NCI-H1105 (cell line): ENCODE measurements at regions not wholly inside any gene's neighbourhood (a gene's known extent, or its start where the extent isn't known, plus 50 kb on each side); places are given as distances from the start of the nearest gene placed in this dataset.
A peak's percentile ranks its signal among the peaks of the same experiment; 100 is the strongest.

Experiments used
- DNase-seq: peaks from one replicate; lab custom pipeline; 2025; lab: John Stamatoyannopoulos, UW

- DNase-seq: no peak
Measured at GRCh38 chr13:52975969-52976368, 52.6 kb upstream of the OLFM4 start.

- DNase-seq: no peak
Measured at GRCh38 chr13:52975161-52975560, 53.5 kb upstream of the OLFM4 start.

GRCh38 chr13:52974711-52975110 is 53.9 kb upstream of the OLFM4 start:
- DNase-seq: no peak

GRCh38 chr13:52969373-52969772 is 59.2 kb upstream of the OLFM4 start:
- no peak for DNase-seq

GRCh38 chr13:52968074-52968700 is 60.4 kb upstream of the OLFM4 start:
- DNase-seq: peak; percentile 56

GRCh38 chr13:52961987-52962386 is 66.6 kb upstream of the OLFM4 start:
- no peak for DNase-seq

- DNase-seq: no peak
Measured at GRCh38 chr13:52961256-52961910, 67.2 kb upstream of the OLFM4 start.

GRCh38 chr13:52955472-52955874 is 73.1 kb upstream of the OLFM4 start:
- no peak for DNase-seq

GRCh38 chr13:52954838-52955237 is 73.8 kb upstream of the OLFM4 start:
- DNase-seq: no peak

GRCh38 chr13:52950436-52950956 is 78.1 kb upstream of the OLFM4 start:
- DNase-seq: no peak

GRCh38 chr13:52949742-52950141 is 78.9 kb upstream of the OLFM4 start:
- DNase-seq: no peak

GRCh38 chr13:52949044-52949443 is 79.6 kb upstream of the OLFM4 start:
- no peak for DNase-seq

GRCh38 chr13:52947921-52948373 is 80.7 kb upstream of the OLFM4 start:
- no peak for DNase-seq

GRCh38 chr13:52945348-52945747 is 83.3 kb upstream of the OLFM4 start:
- DNase-seq: no peak

GRCh38 chr13:52944697-52945096 is 83.9 kb upstream of the OLFM4 start:
- no peak for DNase-seq

- no peak for DNase-seq
Measured at GRCh38 chr13:52938065-52938464, 89.6 kb upstream of the PCDH8 start.

- no peak for DNase-seq
Measured at GRCh38 chr13:52936806-52937205, 88.4 kb upstream of the PCDH8 start.

GRCh38 chr13:52934258-52934657 is 85.8 kb upstream of the PCDH8 start:
- no peak for DNase-seq

GRCh38 chr13:52933547-52934210 is 85.2 kb upstream of the PCDH8 start:
- no peak for DNase-seq

GRCh38 chr13:52933099-52933498 is 84.7 kb upstream of the PCDH8 start:
- no peak for DNase-seq

- DNase-seq: no peak
Measured at GRCh38 chr13:52932649-52933048, 84.2 kb upstream of the PCDH8 start.

- DNase-seq: no peak
Measured at GRCh38 chr13:52931539-52932431, 83.3 kb upstream of the PCDH8 start.
